Kidney (tissue), 13 donors: ENCODE measurements at regions not wholly inside any gene's neighbourhood (a gene's known extent, or its start where the extent isn't known, plus 50 kb on each side); places are given as distances from the start of the nearest gene placed in this dataset.

Source experiments
- DNase-seq, 5 donors: peaks; one replicate each; pipeline ENCODE4 v3.0.0-alpha.2; 2013 to 2020
- FAIRE-seq: peaks from 2 replicates; lab custom pipeline; 2012; peaks lifted over from hg19 to GRCh38; lab: Jason Lieb, UNC
- H3K27ac ChIP-seq, 2 donors: one replicate each; pipeline ENCODE4 v1.7.0; 2013; ENCODE audit warnings: low read depth in 2 of 2, low read length in 2 of 2, inconsistent platforms in 1 of 2
- H3K27me3 ChIP-seq: one replicate; pipeline ENCODE4 v1.7.1; 2013; ENCODE audit warnings: low read length, inconsistent platforms; ENCODE audit not compliant: control insufficient read depth, insufficient read depth
- H3K36me3 ChIP-seq, 3 donors: one replicate each; pipeline versions ENCODE4 v1.7.0 to v1.7.1; 2013; ENCODE audit warnings: low read length in 3 of 3, control low read depth in 1 of 3, inconsistent platforms in 1 of 3; ENCODE audit not compliant: insufficient read depth in 3 of 3, control insufficient read depth in 2 of 3
- H3K4me1 ChIP-seq, 3 donors: one replicate each; pipeline versions ENCODE4 v1.7.0 to v1.7.1; 2013; ENCODE audit warnings: low read length in 3 of 3, inconsistent platforms in 1 of 3, low read depth in 1 of 3; ENCODE audit not compliant: control insufficient read depth in 2 of 3, insufficient read depth in 2 of 3
- H3K4me3 ChIP-seq, 3 donors: one replicate each; pipeline versions ENCODE4 v1.7.0 to v1.8.1; 2013; ENCODE audit warnings: low read length in 3 of 3, control low read depth in 1 of 3, inconsistent platforms in 1 of 3
- H3K9ac ChIP-seq, 3 donors: one replicate each; pipeline versions ENCODE4 v1.7.0 to v1.7.1; 2013; ENCODE audit warnings: low read length in 3 of 3, control low read depth in 1 of 3, inconsistent platforms in 1 of 3
- H3K9me3 ChIP-seq, 3 donors: one replicate each; pipeline versions ENCODE4 v1.7.0 to v1.7.1; 2013; ENCODE audit warnings: low read length in 3 of 3, control low read depth in 1 of 3, inconsistent platforms in 1 of 3; ENCODE audit not compliant: control insufficient read depth in 2 of 3, insufficient read depth in 1 of 3
- CTCF ChIP-seq: IDR thresholded peaks from 3 replicates; pipeline ENCODE4 v1.5.1; 2012; ENCODE audit warnings: mild to moderate bottlenecking, moderate library complexity, borderline replicate concordance; ENCODE audit not compliant: insufficient read depth; ENCODE audit errors: extremely low read depth
- intact Hi-C: fragments of 100-400 bp; cut with DNase I; formaldehyde crosslinking; loops from one replicate; pipeline ENCODE4 v1.11.1; 2022
- donor health status: control.
- donor health status: control.
- donor health status: control.
- donor health status: control.
- donor health status: control.
- donor health status: DM: yes; HTN: yes; CAD: no.
- donor health status: Normal renal cell carcinoma (clear cell type).

DNA sequence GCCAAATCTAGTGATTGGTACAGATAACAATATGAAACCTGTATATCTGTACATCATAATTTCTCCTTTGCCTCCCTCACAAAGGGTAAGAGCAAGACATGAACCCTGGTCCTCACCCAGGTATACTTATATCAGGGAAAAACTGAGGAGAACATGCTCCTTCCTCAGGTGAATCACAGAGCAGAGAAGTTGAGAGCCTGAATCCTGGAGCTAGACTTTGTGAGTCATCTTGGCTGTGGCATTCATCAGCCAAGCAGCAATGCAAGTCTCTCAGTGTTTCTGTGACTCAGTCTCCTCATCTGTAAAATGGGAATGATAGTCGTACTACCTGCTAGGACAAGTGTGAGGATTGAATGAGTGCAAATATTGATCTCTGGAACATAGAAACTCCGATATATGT, 165.7 kb upstream of the ADAMTS9 start:
- no peak for TF ChIP-seq CTCF
- no peak for FAIRE-seq
- H3K9me3 ChIP-seq: no peaks in the 10 kb centered on the region

DNA sequence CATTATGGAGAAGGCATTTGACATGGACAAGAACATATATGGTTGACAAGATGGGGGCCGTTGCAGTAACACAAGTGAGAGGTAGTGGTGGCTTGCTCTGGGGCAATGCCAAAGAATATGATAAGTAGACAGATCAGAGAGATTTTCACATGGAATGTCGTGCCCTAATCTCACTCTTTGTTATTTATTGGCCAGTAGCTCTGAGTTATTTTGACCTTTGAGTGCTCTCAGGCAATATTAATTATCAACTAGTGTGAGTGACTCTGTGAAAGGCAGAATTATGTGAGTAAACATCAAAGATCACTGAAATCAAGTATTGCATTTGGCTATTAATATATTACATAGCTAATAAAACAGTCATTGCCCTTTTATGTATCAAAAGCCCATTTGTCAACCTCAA, 164.9 kb upstream of the ADAMTS9 start:
- peak; percentile 35 for FAIRE-seq

More for the DNA sequence above, 165.7 kb upstream of the ADAMTS9 start:
- Histone ChIP-seq H3K4me3 (no peak overlapping the region), H3K9ac (no peak overlapping the region), H3K27ac (no peak overlapping the region), H3K27me3 (no peaks in the 10 kb centered on the region), H3K36me3 (no peaks in the 10 kb centered on the region), H3K4me1 (peaks cover 0 to 11% (median 3%) of the 10 kb centered on the region in 3 donors)
- intact Hi-C loops: no loop called here
- no peak for DNase-seq

GRCh38 chr3:64848822-64849221, 161.0 kb upstream of the ADAMTS9 start:
- no peak for FAIRE-seq
- peak in 2 of 5 donors; percentile 64 to 93 for DNase-seq
- H3K4me3 ChIP-seq: no peak overlapping the region
- H3K27ac ChIP-seq: no peak overlapping the region
- no peak for TF ChIP-seq CTCF
- intact Hi-C loops: no loop called here
- H3K27me3 ChIP-seq: no peaks in the 10 kb centered on the region
- no peak overlapping the region for H3K9ac ChIP-seq
- no peaks in the 10 kb centered on the region for H3K9me3 ChIP-seq
- H3K4me1 ChIP-seq: peaks cover 0 to 11% (median 3%) of the 10 kb centered on the region in 3 donors
- no peaks in the 10 kb centered on the region for H3K36me3 ChIP-seq

More for the DNA sequence above, 164.9 kb upstream of the ADAMTS9 start:
- peaks cover 0 to 11% (median 3%) of the 10 kb centered on the region in 3 donors for H3K4me1 ChIP-seq
- peak overlapping the region in 1 of 3 donors; percentile 14 for H3K4me3 ChIP-seq
- no peak overlapping the region for H3K9ac ChIP-seq
- no peak overlapping the region for H3K27ac ChIP-seq
- TF ChIP-seq CTCF: no peak
- H3K36me3 ChIP-seq: no peaks in the 10 kb centered on the region
- H3K27me3 ChIP-seq: no peaks in the 10 kb centered on the region
- H3K9me3 ChIP-seq: no peaks in the 10 kb centered on the region
- no peak for DNase-seq
- intact Hi-C loops: no loop called here
